H1 (cell line): ENCODE measurements at regions not wholly inside any gene's neighbourhood (a gene's known extent, or its start where the extent isn't known, plus 50 kb on each side); places are given as distances from the start of the nearest gene placed in this dataset.

Experiments used
- CTCF ChIA-PET: fragments of 300-600 bp; sonication (Branson Sonifier 250); formaldehyde crosslinking; loops from one replicate; lab custom pipeline; 2021; ENCODE audit not compliant: partially characterized antibody; lab: Charles Lee
- POLR2A ChIA-PET: fragments of 300-600 bp; sonication (Branson Sonifier 250); formaldehyde crosslinking; loops from one replicate; lab custom pipeline; 2021; ENCODE audit warnings: inconsistent platforms; ENCODE audit not compliant: partially characterized antibody; lab: Charles Lee
- DNase-seq, 2 experiments: peaks; one replicate each; pipeline versions ENCODE4 v3.0.0 to v3.0.0-alpha.2; 2010 to 2022; ENCODE audit warnings: low spot score in 2 of 2, low read depth in 1 of 2, mixed read lengths in 1 of 2
- FAIRE-seq: peaks from 2 replicates; lab custom pipeline; 2011; peaks lifted over from hg19 to GRCh38; lab: Jason Lieb, UNC
- H2AFZ ChIP-seq: 2 replicates; pipeline ENCODE4 v1.8.1; 2012; ENCODE audit warnings: low read length, inconsistent platforms
- H2AK5ac ChIP-seq: 2 replicates; pipeline ENCODE4 v1.6.1; 2013; ENCODE audit warnings: low read depth, low read length
- H2BK120ac ChIP-seq: replicated peaks from 2 replicates; pipeline ENCODE3; 2013; ENCODE audit warnings: low read depth, low read length, inconsistent platforms
- H2BK12ac ChIP-seq: 2 replicates; pipeline ENCODE4 v1.6.1; 2013; ENCODE audit warnings: low read depth, low read length
- H2BK15ac ChIP-seq: 2 replicates; pipeline ENCODE4 v1.6.1; 2013; ENCODE audit warnings: low read length
- H2BK20ac ChIP-seq: 2 replicates; pipeline ENCODE4 v1.6.1; 2013; ENCODE audit warnings: low read length
- H2BK5ac ChIP-seq: 2 replicates; pipeline ENCODE4 v1.6.1; 2013; ENCODE audit warnings: low read depth, low read length
- H3K14ac ChIP-seq: 2 replicates; pipeline ENCODE4 v1.6.1; 2013; ENCODE audit warnings: inconsistent platforms; ENCODE audit not compliant: insufficient read length
- H3K18ac ChIP-seq: 2 replicates; pipeline ENCODE4 v1.6.1; 2013; ENCODE audit warnings: low read length; ENCODE audit errors: extremely low read depth
- H3K23ac ChIP-seq: 2 replicates; pipeline ENCODE4 v1.6.1; 2013; ENCODE audit warnings: inconsistent platforms; ENCODE audit not compliant: insufficient read length
- H3K23me2 ChIP-seq: 2 replicates; pipeline ENCODE4 v1.6.1; 2013; ENCODE audit warnings: low read depth, low read length
- H3K27ac ChIP-seq: 2 replicates; pipeline ENCODE4 v1.6.1; 2011; ENCODE audit warnings: low read depth, low read length, inconsistent platforms
- H3K27me3 ChIP-seq, 4 experiments: replicated peaks in 1 of 4; 1 replicate in 1 of 4; 2 replicates in 3 of 4; pipeline versions ENCODE4 v1.6.1 to v1.8.1; 2011 to 2013; ENCODE audit warnings: low read length in 3 of 4, mild to moderate bottlenecking in 3 of 4, inconsistent platforms in 2 of 4, mixed read lengths in 2 of 4, moderate library complexity in 1 of 4; ENCODE audit not compliant: control insufficient read depth in 3 of 4, insufficient read depth in 3 of 4; ENCODE audit errors: extremely low read depth in 1 of 4
- H3K36me3 ChIP-seq, 4 experiments: 2 replicates each; pipeline versions ENCODE4 v1.6.1 to v1.8.1; 2011 to 2013; ENCODE audit warnings: mild to moderate bottlenecking in 4 of 4, low read length in 3 of 4, moderate library complexity in 2 of 4, control low read depth in 1 of 4, inconsistent platforms in 1 of 4; ENCODE audit not compliant: insufficient read depth in 4 of 4, control insufficient read depth in 2 of 4
- H3K4ac ChIP-seq: replicated peaks from 2 replicates; pipeline ENCODE3; 2013; ENCODE audit warnings: low read length, low read depth, mixed read lengths, inconsistent platforms; ENCODE audit not compliant: insufficient read length
- H3K4me1 ChIP-seq, 4 experiments: replicated peaks in 1 of 4; 1 replicate in 1 of 4; 2 replicates in 3 of 4; pipeline versions ENCODE4 v1.6.1 to v1.8.1; 2011 to 2013; ENCODE audit warnings: low read length in 3 of 4, inconsistent platforms in 2 of 4, mixed read lengths in 1 of 4; ENCODE audit not compliant: insufficient read depth in 4 of 4, control insufficient read depth in 3 of 4
- H3K4me2 ChIP-seq, 2 experiments: 2 replicates each; pipeline versions ENCODE4 v1.6.1 to v1.8.1; 2011 to 2013; ENCODE audit warnings: low read depth in 2 of 2, low read length in 2 of 2, control low read depth in 1 of 2, inconsistent platforms in 1 of 2, mild to moderate bottlenecking in 1 of 2; ENCODE audit not compliant: insufficient read depth in 1 of 2
- H3K4me3 ChIP-seq, 4 experiments: fragments of 200-600, 300-600 bp in 1 of 4; sonication (generic), shearing (Covaris generic), sonication (Bioruptor Twin) in 1 of 4; 2 replicates each; pipeline versions ENCODE4 v1.5.1 to v1.8.1; 2011 to 2016; ENCODE audit warnings: low read length in 4 of 4, low read depth in 3 of 4, control low read depth in 2 of 4, inconsistent platforms in 2 of 4, mild to moderate bottlenecking in 2 of 4, mixed read lengths in 1 of 4, moderate library complexity in 1 of 4; ENCODE audit not compliant: insufficient read depth in 2 of 4; ENCODE audit errors: extremely low read depth in 1 of 4
- H3K56ac ChIP-seq: replicated peaks from 2 replicates; pipeline ENCODE3; 2013; ENCODE audit warnings: low read depth, mild to moderate bottlenecking, mixed read lengths, low read length, inconsistent platforms; ENCODE audit not compliant: insufficient read length
- H3K79me1 ChIP-seq: 2 replicates; pipeline ENCODE4 v1.6.1; 2013; ENCODE audit warnings: low read depth, low read length, control low read depth
- H3K79me2 ChIP-seq, 2 experiments: 2 replicates each; pipeline versions ENCODE4 v1.6.1 to v1.8.1; 2012 to 2013; ENCODE audit warnings: low read length in 2 of 2, mild to moderate bottlenecking in 2 of 2, inconsistent platforms in 1 of 2; ENCODE audit not compliant: insufficient read depth in 2 of 2, control insufficient read depth in 1 of 2
- H3K9ac ChIP-seq, 4 experiments: replicated peaks in 1 of 4; 1 replicate in 1 of 4; 2 replicates in 3 of 4; pipeline versions ENCODE4 v1.6.1 to v1.8.1; 2011 to 2013; ENCODE audit warnings: low read depth in 3 of 4, low read length in 3 of 4, control low read depth in 2 of 4, mild to moderate bottlenecking in 2 of 4, moderate library complexity in 2 of 4, inconsistent platforms in 1 of 4; ENCODE audit errors: extremely low read depth in 1 of 4
- H3K9me3 ChIP-seq, 2 experiments: 2 replicates each; pipeline versions ENCODE4 v1.6.1 to v1.8.1; 2012 to 2013; ENCODE audit warnings: mild to moderate bottlenecking in 2 of 2, moderate library complexity in 2 of 2, control low read depth in 1 of 2, inconsistent platforms in 1 of 2, low read depth in 1 of 2, low read length in 1 of 2, mixed read lengths in 1 of 2; ENCODE audit not compliant: insufficient read depth in 2 of 2
- H4K20me1 ChIP-seq, 2 experiments: replicated peaks in 1 of 2; 2 replicates each; pipeline versions ENCODE3 to v1.8.1; 2011 to 2013; ENCODE audit warnings: inconsistent platforms in 2 of 2, low read length in 2 of 2, mild to moderate bottlenecking in 1 of 2; ENCODE audit not compliant: insufficient read depth in 2 of 2, control insufficient read depth in 1 of 2
- H4K5ac ChIP-seq: 2 replicates; pipeline ENCODE4 v1.6.1; 2013; ENCODE audit warnings: low read length, low read depth, mixed read lengths, inconsistent platforms; ENCODE audit not compliant: insufficient read length
- H4K8ac ChIP-seq: 2 replicates; pipeline ENCODE4 v1.8.0; 2013; ENCODE audit warnings: mild to moderate bottlenecking, moderate library complexity, low read length, inconsistent platforms; ENCODE audit not compliant: insufficient read depth; ENCODE audit errors: extremely low read depth
- H4K91ac ChIP-seq: replicated peaks from 2 replicates; pipeline ENCODE3; 2013; ENCODE audit warnings: low read length, mixed read lengths, inconsistent platforms; ENCODE audit not compliant: insufficient read length
- CREB1 ChIP-seq: IDR thresholded peaks from 2 replicates; pipeline ENCODE4 v1.6.1; 2012; ENCODE audit warnings: inconsistent platforms
- EZH2 ChIP-seq: fragments of 200-600 bp; sonication (generic); IDR thresholded peaks from 2 replicates; pipeline ENCODE4 v1.7.1; 2012; ENCODE audit warnings: low read depth, mild to moderate bottlenecking, moderate library complexity, low read length, inconsistent platforms; ENCODE audit not compliant: severe bottlenecking
- GTF2F1 ChIP-seq: IDR thresholded peaks from 2 replicates; pipeline ENCODE4 v1.6.1; 2012; ENCODE audit warnings: low read depth, low read length, improper control_type of control experiment, borderline replicate concordance
- JUND ChIP-seq: IDR thresholded peaks from 2 replicates; pipeline ENCODE4 v1.6.1; 2011; ENCODE audit warnings: mild to moderate bottlenecking, improper control_type of control experiment, low read length
- NANOG ChIP-seq: IDR thresholded peaks from 2 replicates; pipeline ENCODE4 v1.6.1; 2011; ENCODE audit warnings: low read length, low read depth, mild to moderate bottlenecking, inconsistent platforms; ENCODE audit not compliant: insufficient read depth, poor library complexity, severe bottlenecking
- NRF1 ChIP-seq: IDR thresholded peaks from 2 replicates; pipeline ENCODE4 v1.6.1; 2011; ENCODE audit warnings: mild to moderate bottlenecking, low read depth, low read length, improper control_type of control experiment
- POLR2AphosphoS5 ChIP-seq: IDR thresholded peaks from 2 replicates; pipeline ENCODE4 v1.6.1; 2011; ENCODE audit warnings: low read depth, low read length
- RAD21 ChIP-seq, 2 experiments: IDR thresholded peaks in 1 of 2; conservative IDR thresholded peaks in 1 of 2; 2 replicates each; pipeline ENCODE4 v1.6.1; 2011; ENCODE audit warnings: low read depth in 2 of 2, low read length in 2 of 2, improper control_type of control experiment in 1 of 2, inconsistent platforms in 1 of 2, mild to moderate bottlenecking in 1 of 2, moderate library complexity in 1 of 2
- RBBP5 ChIP-seq: IDR thresholded peaks from 2 replicates; pipeline ENCODE4 v1.7.1; 2012; ENCODE audit warnings: low read depth, mild to moderate bottlenecking, inconsistent platforms, low read length, moderate library complexity, borderline replicate concordance
- TAF1 ChIP-seq: IDR thresholded peaks from 2 replicates; pipeline ENCODE4 v1.6.1; 2011; ENCODE audit warnings: mild to moderate bottlenecking, low read depth, low read length
- TEAD4 ChIP-seq: IDR thresholded peaks from 2 replicates; pipeline ENCODE4 v1.6.1; 2012; ENCODE audit warnings: low read depth, low read length, inconsistent platforms, mixed read lengths
- WGBS, 2 experiments: shearing (Covaris generic) in 1 of 2; methylation state at CpG; one replicate each; pipeline versions ENCODE4 v1.1.6 to v1.1.7; 2013 to 2015; ENCODE audit warnings: low lambda C conversion rate in 2 of 2, mixed read lengths in 2 of 2, inconsistent platforms in 1 of 2, low coverage in 1 of 2, missing lambda C conversion rate in 1 of 2; ENCODE audit not compliant: insufficient replicate concordance in 2 of 2, insufficient coverage in 1 of 2, insufficient read length in 1 of 2; ENCODE audit errors: extremely low coverage in 1 of 2, missing lambda C conversion rate in 1 of 2; 5-methylcytosine and 5-hydroxymethylcytosine counted together
- TF ChIP-seq, protein P1 (sequence below), 3 experiments: IDR thresholded peaks; 1 replicate in 2 of 3; 2 replicates in 1 of 3; pipeline versions ENCODE4 v1.5.1 to v1.6.1; 2011; ENCODE audit warnings: low read length in 3 of 3, mild to moderate bottlenecking in 3 of 3, inconsistent platforms in 2 of 3, low read depth in 1 of 3, moderate library complexity in 1 of 3; ENCODE audit not compliant: insufficient read depth in 1 of 3; ENCODE audit errors: control extremely low read depth in 1 of 3

- Histone ChIP-seq H3K18ac (no peak overlapping the region), H3K4me1 (no peaks in the 10 kb centered on the region), H2BK20ac (no peak overlapping the region), H3K56ac (no peak overlapping the region), H2AK5ac (no peak overlapping the region), H3K4me3 (no peak overlapping the region), H3K79me2 (no peaks in the 10 kb centered on the region), H3K9ac (no peak overlapping the region), H2BK15ac (no peak overlapping the region), H3K79me1 (no peaks in the 10 kb centered on the region), H3K23me2 (no peaks in the 10 kb centered on the region), H4K8ac (no peak overlapping the region), H3K27ac (no peak overlapping the region), H2BK5ac (no peak overlapping the region), H3K23ac (no peak overlapping the region), H3K36me3 (no peaks in the 10 kb centered on the region), H4K20me1 (no peaks in the 10 kb centered on the region), H4K91ac (no peak overlapping the region), H4K5ac (no peak overlapping the region), H3K27me3 (no peaks in the 10 kb centered on the region), H2BK12ac (no peak overlapping the region), H3K14ac (no peak overlapping the region), H3K4ac (no peak overlapping the region), H3K9me3 (no peaks in the 10 kb centered on the region), H2AFZ (no peak overlapping the region), H3K4me2 (no peak overlapping the region), H2BK120ac (no peak overlapping the region)
- DNase-seq (no peak), FAIRE-seq (no peak)
- POLR2A ChIA-PET = no interaction called here
- TF ChIP-seq NANOG = no peak
- TF ChIP-seq CREB1 = no peak
- no peak for TF ChIP-seq NRF1
- no peak for TF ChIP-seq RAD21 (IDR thresholded peaks at IDR 0.05 in 1 of 2, conservative IDR thresholded peaks at IDR 0.05 in 1 of 2; ENCODE audit: low read depth in 2 of 2, low read length in 2 of 2)
- TF ChIP-seq, protein P1, sequence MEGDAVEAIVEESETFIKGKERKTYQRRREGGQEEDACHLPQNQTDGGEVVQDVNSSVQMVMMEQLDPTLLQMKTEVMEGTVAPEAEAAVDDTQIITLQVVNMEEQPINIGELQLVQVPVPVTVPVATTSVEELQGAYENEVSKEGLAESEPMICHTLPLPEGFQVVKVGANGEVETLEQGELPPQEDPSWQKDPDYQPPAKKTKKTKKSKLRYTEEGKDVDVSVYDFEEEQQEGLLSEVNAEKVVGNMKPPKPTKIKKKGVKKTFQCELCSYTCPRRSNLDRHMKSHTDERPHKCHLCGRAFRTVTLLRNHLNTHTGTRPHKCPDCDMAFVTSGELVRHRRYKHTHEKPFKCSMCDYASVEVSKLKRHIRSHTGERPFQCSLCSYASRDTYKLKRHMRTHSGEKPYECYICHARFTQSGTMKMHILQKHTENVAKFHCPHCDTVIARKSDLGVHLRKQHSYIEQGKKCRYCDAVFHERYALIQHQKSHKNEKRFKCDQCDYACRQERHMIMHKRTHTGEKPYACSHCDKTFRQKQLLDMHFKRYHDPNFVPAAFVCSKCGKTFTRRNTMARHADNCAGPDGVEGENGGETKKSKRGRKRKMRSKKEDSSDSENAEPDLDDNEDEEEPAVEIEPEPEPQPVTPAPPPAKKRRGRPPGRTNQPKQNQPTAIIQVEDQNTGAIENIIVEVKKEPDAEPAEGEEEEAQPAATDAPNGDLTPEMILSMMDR (IDR thresholded peaks at IDR 0.05; ENCODE audit: control extremely low read depth in 1 of 3, insufficient read depth in 1 of 3, low read depth in 1 of 3, low read length in 3 of 3) = no peak
- TF ChIP-seq JUND = no peak
- TF ChIP-seq TEAD4 = no peak
- TF ChIP-seq TAF1 = no peak
- TF ChIP-seq GTF2F1 = no peak
- no peak for TF ChIP-seq POLR2AphosphoS5
- no peak for TF ChIP-seq RBBP5
- no peak for TF ChIP-seq EZH2
- CTCF ChIA-PET = no interaction called here
- 60% methylated on average over 3 of the region's 3 CpGs; no CpG with 5 or more reads in 1 of the 2 experiments for WGBS, 2 experiments
Measured at GRCh38 chr4:177726111-177726510, 283.9 kb upstream of the AGA start.
